ENCODE measurements at regions not wholly inside any gene's neighbourhood (a gene's known extent, or its start where the extent isn't known, plus 50 kb on each side); places are given as distances from the start of the nearest gene placed in this dataset.

- TF ChIP-seq, protein P1, sequence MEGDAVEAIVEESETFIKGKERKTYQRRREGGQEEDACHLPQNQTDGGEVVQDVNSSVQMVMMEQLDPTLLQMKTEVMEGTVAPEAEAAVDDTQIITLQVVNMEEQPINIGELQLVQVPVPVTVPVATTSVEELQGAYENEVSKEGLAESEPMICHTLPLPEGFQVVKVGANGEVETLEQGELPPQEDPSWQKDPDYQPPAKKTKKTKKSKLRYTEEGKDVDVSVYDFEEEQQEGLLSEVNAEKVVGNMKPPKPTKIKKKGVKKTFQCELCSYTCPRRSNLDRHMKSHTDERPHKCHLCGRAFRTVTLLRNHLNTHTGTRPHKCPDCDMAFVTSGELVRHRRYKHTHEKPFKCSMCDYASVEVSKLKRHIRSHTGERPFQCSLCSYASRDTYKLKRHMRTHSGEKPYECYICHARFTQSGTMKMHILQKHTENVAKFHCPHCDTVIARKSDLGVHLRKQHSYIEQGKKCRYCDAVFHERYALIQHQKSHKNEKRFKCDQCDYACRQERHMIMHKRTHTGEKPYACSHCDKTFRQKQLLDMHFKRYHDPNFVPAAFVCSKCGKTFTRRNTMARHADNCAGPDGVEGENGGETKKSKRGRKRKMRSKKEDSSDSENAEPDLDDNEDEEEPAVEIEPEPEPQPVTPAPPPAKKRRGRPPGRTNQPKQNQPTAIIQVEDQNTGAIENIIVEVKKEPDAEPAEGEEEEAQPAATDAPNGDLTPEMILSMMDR (IDR thresholded peaks at IDR 0.05), result no peak
- TF ChIP-seq POLR2A (IDR thresholded peaks at IDR 0.05), result no peak
These were observed 457.0 kb downstream of the CDH8 start for GRCh38 chr16:61579195-61579594.

All from testis (tissue), 2 donors.